ENCODE measurements at regions not wholly inside any gene's neighbourhood (a gene's known extent, or its start where the extent isn't known, plus 50 kb on each side); places are given as distances from the start of the nearest gene placed in this dataset.

- TF ChIP-seq KLF10 (CRISPR knock-in tag; IDR thresholded peaks at IDR 0.05) (no peak), CHD1 (IDR thresholded peaks at IDR 0.05; ENCODE audit: low read length) (no peak), YY1 (IDR thresholded peaks at IDR 0.05; ENCODE audit: borderline replicate concordance in 1 of 3, control insufficient read depth in 1 of 3, extremely low read depth in 1 of 3, insufficient read depth in 3 of 3, insufficient read length in 1 of 3, insufficient replicate concordance in 2 of 3, low read depth in 1 of 3, low read length in 2 of 3) (no peak)
These were observed 1116.3 kb upstream of the CADM2 start (continued) for GRCh38 chr3:83842511-83842910.

GRCh38 chr3:83843716-83844115 is 1115.1 kb upstream of the CADM2 start:
- no peak overlapping the region for H3K9ac ChIP-seq (ENCODE audit: insufficient read depth in 1 of 2, low read depth in 2 of 2, low read length in 2 of 2)
- intact Hi-C loops (cut with micrococcal nuclease) (no loop called here), in situ Hi-C loops (cut with MboI) (no loop called here)
- CTCF ChIA-PET (ENCODE audit: low intra/inter-chr PET ratio) = no interaction called here
- no peaks in the 10 kb centered on the region for H3K79me2 ChIP-seq (ENCODE audit: control insufficient read depth, insufficient read depth, low read length)
- POLR2A ChIA-PET = no interaction called here
- no peak overlapping the region for H3K4me3 ChIP-seq
- no peak overlapping the region for H3K4me2 ChIP-seq (ENCODE audit: insufficient read depth, low read length)
- WGBS (ENCODE audit: insufficient coverage, low coverage, missing lambda C conversion rate) = 0% methylated on average over 1 of the region's 2 CpGs
- FAIRE-seq = no peak
- H3K27me3 ChIP-seq (ENCODE audit: control insufficient read depth in 2 of 2, insufficient read depth in 2 of 2, low read length in 2 of 2) = no peaks in the 10 kb centered on the region
- H3K9me3 ChIP-seq (replicated peaks; ENCODE audit: control insufficient read depth, insufficient read depth, low read depth, low read length) = no peaks in the 10 kb centered on the region
- DNase-seq (ENCODE audit: extremely low read depth in 1 of 4, low spot score in 3 of 4) = no peak
- H3K36me3 ChIP-seq (ENCODE audit: control insufficient read depth, insufficient read depth, low read length) = no peaks in the 10 kb centered on the region
- H4K20me1 ChIP-seq (replicated peaks; ENCODE audit: control insufficient read depth, insufficient read depth, low read length) = no peaks in the 10 kb centered on the region
- H3K4me1 ChIP-seq (replicated peaks in 1 of 2; ENCODE audit: control insufficient read depth in 2 of 2, insufficient read depth in 2 of 2, low read length in 2 of 2) = no peaks in the 10 kb centered on the region
- H3K27ac ChIP-seq (ENCODE audit: extremely low read depth, low read depth, low read length) = no peak overlapping the region
- no peak for ATAC-seq
- H2AFZ ChIP-seq (ENCODE audit: low read depth, low read length) = no peak overlapping the region
- no peaks in the 10 kb centered on the region for H3K9me1 ChIP-seq (ENCODE audit: control insufficient read depth, insufficient read depth, low read length)
- no TSS peak for BruUV-seq (replicated peaks)
- TF ChIP-seq HOXB6 (CRISPR knock-in tag; IDR thresholded peaks at IDR 0.05; ENCODE audit: borderline replicate concordance) (no peak), ARHGAP35 (IDR thresholded peaks at IDR 0.05; ENCODE audit: partially characterized antibody) (no peak), GTF2B (IDR thresholded peaks at IDR 0.05; ENCODE audit: extremely low read depth, insufficient read length) (no peak), ZNF785 (CRISPR knock-in tag; IDR thresholded peaks at IDR 0.05) (no peak), MYNN (IDR thresholded peaks at IDR 0.05) (no peak), MYNN (CRISPR knock-in tag; IDR thresholded peaks at IDR 0.05) (no peak), SFPQ (IDR thresholded peaks at IDR 0.05; ENCODE audit: low read depth, low read length) (no peak)

Measured in K562 (cell line).